Stimulated activated CD8-positive, alpha-beta memory T cell treated with anti-CD3 and anti-CD28 coated beads, Interleukin-12 subunit alpha, Interleukin-12 subunit beta, amount 100 ng/mL, for 1 hour (primary cell): ENCODE measurements at regions not wholly inside any gene's neighbourhood (a gene's known extent, or its start where the extent isn't known, plus 50 kb on each side); places are given as distances from the start of the nearest gene placed in this dataset.

ENCODE experiments used
- DNase-seq: peaks from one replicate; pipeline ENCODE4 v3.0.0-alpha.2; 2020; ENCODE audit warnings: low read depth

- no peak for DNase-seq
These were observed 260.8 kb downstream of the AUH start for GRCh38 chr9:91100878-91101450.

- peak; percentile 52 for DNase-seq
These were observed 260.0 kb downstream of the AUH start for GRCh38 chr9:91101611-91102168.

- no peak for DNase-seq
These were observed 259.4 kb downstream of the AUH start for GRCh38 chr9:91102269-91102668.

GRCh38 chr9:91103931-91104330, 257.8 kb downstream of the AUH start:
- DNase-seq = no peak

GRCh38 chr9:91106415-91107081, 255.2 kb downstream of the AUH start:
- no peak for DNase-seq

GRCh38 chr9:91111226-91111625, 250.5 kb downstream of the AUH start:
- no peak for DNase-seq

GRCh38 chr9:91111876-91112275, 249.8 kb downstream of the AUH start:
- DNase-seq = no peak

- DNase-seq = no peak
These were observed 248.7 kb downstream of the AUH start for GRCh38 chr9:91113016-91113415.

- no peak for DNase-seq
These were observed 247.3 kb downstream of the AUH start for GRCh38 chr9:91114450-91114849.

GRCh38 chr9:91116211-91116610, 245.5 kb downstream of the AUH start:
- no peak for DNase-seq

GRCh38 chr9:91116711-91117110, 245.0 kb downstream of the AUH start:
- DNase-seq = no peak

- DNase-seq = no peak
These were observed 244.2 kb downstream of the AUH start for GRCh38 chr9:91117474-91117891.

GRCh38 chr9:91117959-91118703, 243.6 kb downstream of the AUH start:
- DNase-seq = no peak

- DNase-seq = no peak
These were observed 243.1 kb downstream of the AUH start for GRCh38 chr9:91118704-91119025.

GRCh38 chr9:91119142-91119541, 242.6 kb downstream of the AUH start:
- DNase-seq = no peak

GRCh38 chr9:91119679-91120078, 242.0 kb downstream of the AUH start:
- DNase-seq = no peak

- DNase-seq = no peak
These were observed 241.5 kb downstream of the AUH start for GRCh38 chr9:91120200-91120599.

- no peak for DNase-seq
These were observed 239.0 kb downstream of the AUH start for GRCh38 chr9:91122755-91123154.

- no peak for DNase-seq
These were observed 234.8 kb downstream of the AUH start for GRCh38 chr9:91126761-91127445.

- no peak for DNase-seq
These were observed 234.1 kb downstream of the AUH start for GRCh38 chr9:91127653-91128052.

GRCh38 chr9:91130796-91131318, 230.9 kb downstream of the AUH start:
- no peak for DNase-seq

- DNase-seq = peak; percentile 14
These were observed 230.3 kb downstream of the AUH start for GRCh38 chr9:91131433-91131839.
